CD14-positive monocyte (primary cell): ENCODE measurements at regions not wholly inside any gene's neighbourhood (a gene's known extent, or its start where the extent isn't known, plus 50 kb on each side); places are given as distances from the start of the nearest gene placed in this dataset.

Source experiments
- DNase-seq, 3 donors: peaks; one replicate each; pipeline ENCODE4 v3.0.0-alpha.2; 2011 to 2022
- H2AFZ ChIP-seq: 2 replicates; pipeline ENCODE4 v1.6.0; 2012; ENCODE audit warnings: mild to moderate bottlenecking, low read depth, low read length, inconsistent platforms; ENCODE audit not compliant: insufficient read depth, poor library complexity, severe bottlenecking
- H3K27ac ChIP-seq, 2 donors: 1 replicate in 1 of 2; 2 replicates in 1 of 2; pipeline ENCODE4 v1.5.1; 2012 to 2013; ENCODE audit warnings: low read length in 2 of 2, control low read depth in 1 of 2, inconsistent platforms in 1 of 2, low read depth in 1 of 2, mild to moderate bottlenecking in 1 of 2
- H3K27me3 ChIP-seq, 2 donors: one replicate each; pipeline versions ENCODE4 v1.6.0 to v1.6.1; 2011 to 2013; ENCODE audit warnings: low read length in 2 of 2; ENCODE audit not compliant: control insufficient read depth in 2 of 2, insufficient read depth in 2 of 2
- H3K36me3 ChIP-seq, 2 donors: replicated peaks in 1 of 2; 1 replicate in 1 of 2; 2 replicates in 1 of 2; pipeline versions ENCODE4 v1.5.1 to v1.6.1; 2012 to 2013; ENCODE audit warnings: low read length in 2 of 2, control low read depth in 1 of 2, inconsistent platforms in 1 of 2, mild to moderate bottlenecking in 1 of 2; ENCODE audit not compliant: insufficient read depth in 2 of 2, control insufficient read depth in 1 of 2
- H3K4me1 ChIP-seq, 2 donors: 1 replicate in 1 of 2; 2 replicates in 1 of 2; pipeline versions ENCODE4 v1.5.1 to v1.6.1; 2012 to 2013; ENCODE audit warnings: low read length in 2 of 2, control low read depth in 1 of 2, inconsistent platforms in 1 of 2, mild to moderate bottlenecking in 1 of 2, moderate library complexity in 1 of 2; ENCODE audit not compliant: insufficient read depth in 2 of 2, control insufficient read depth in 1 of 2
- H3K4me2 ChIP-seq: replicated peaks from 2 replicates; pipeline ENCODE3; 2012; ENCODE audit warnings: low read length, moderate library complexity, mild to moderate bottlenecking; ENCODE audit not compliant: poor library complexity, severe bottlenecking; ENCODE audit errors: extremely low read depth
- H3K4me3 ChIP-seq, 3 experiments: fragments of 200-600 bp in 1 of 3; sonication (generic) in 1 of 3; replicated peaks in 1 of 3; 1 replicate in 2 of 3; 2 replicates in 1 of 3; pipeline ENCODE4 v1.5.1; 2011 to 2013; ENCODE audit warnings: low read length in 3 of 3, mild to moderate bottlenecking in 3 of 3, control low read depth in 2 of 3, low read depth in 2 of 3, inconsistent platforms in 1 of 3, moderate library complexity in 1 of 3
- H3K79me2 ChIP-seq: 2 replicates; pipeline ENCODE4 v1.6.0; 2012; ENCODE audit warnings: mild to moderate bottlenecking, control low read depth, inconsistent platforms, low read length, moderate library complexity; ENCODE audit not compliant: insufficient read depth
- H3K9ac ChIP-seq: 2 replicates; pipeline ENCODE4 v1.6.0; 2017; ENCODE audit warnings: low read length, mild to moderate bottlenecking; ENCODE audit not compliant: insufficient read depth, poor library complexity, severe bottlenecking
- H3K9me3 ChIP-seq, 2 donors: replicated peaks in 1 of 2; 1 replicate in 1 of 2; 2 replicates in 1 of 2; pipeline versions ENCODE4 v1.5.1 to v1.6.1; 2012 to 2013; ENCODE audit warnings: low read length in 2 of 2, control low read depth in 1 of 2; ENCODE audit not compliant: control insufficient read depth in 1 of 2, insufficient read depth in 1 of 2
- H4K20me1 ChIP-seq: 2 replicates; pipeline ENCODE4 v1.6.0; 2012; ENCODE audit warnings: mild to moderate bottlenecking, low read length, control low read depth, moderate library complexity; ENCODE audit not compliant: insufficient read depth
- H3K27ac Mint-ChIP-seq, 7 donors: one replicate each; pipeline ENCODE4 v1.8.0; 2020; ENCODE audit warnings: mild to moderate bottlenecking in 7 of 7, mixed read lengths in 7 of 7, moderate library complexity in 6 of 7, inconsistent platforms in 2 of 7
- H3K27me3 Mint-ChIP-seq, 3 donors: one replicate each; pipeline ENCODE4 v1.8.0; 2021 to 2022; ENCODE audit warnings: low read depth in 3 of 3, mild to moderate bottlenecking in 3 of 3, mixed read lengths in 3 of 3, moderate library complexity in 3 of 3, inconsistent platforms in 1 of 3
- H3K36me3 Mint-ChIP-seq, 2 donors: one replicate each; pipeline ENCODE4 v1.8.0; 2020; ENCODE audit warnings: mixed read lengths in 2 of 2, inconsistent platforms in 1 of 2, mild to moderate bottlenecking in 1 of 2
- H3K4me1 Mint-ChIP-seq: one replicate; pipeline ENCODE4 v1.8.0; 2020; ENCODE audit warnings: mild to moderate bottlenecking, mixed read lengths
- H3K4me3 Mint-ChIP-seq, 2 donors: one replicate each; pipeline ENCODE4 v1.8.0; 2020; ENCODE audit warnings: mild to moderate bottlenecking in 2 of 2, mixed read lengths in 2 of 2, moderate library complexity in 1 of 2
- H3K9me3 Mint-ChIP-seq, 7 donors: one replicate each; pipeline ENCODE4 v1.8.0; 2020 to 2022; ENCODE audit warnings: mixed read lengths in 7 of 7, mild to moderate bottlenecking in 6 of 7, moderate library complexity in 6 of 7, inconsistent platforms in 2 of 7
- CTCF ChIP-seq: fragments of 200-600 bp; IDR thresholded peaks from one replicate; pipeline ENCODE4 v1.8.0; 2022; ENCODE audit warnings: antibody characterized with exemption, mild to moderate bottlenecking
- WGBS: methylation state at CpG from one replicate; pipeline ENCODE4 v1.1.5; 2013; ENCODE audit warnings: missing lambda C conversion rate; ENCODE audit not compliant: insufficient coverage; 5-methylcytosine and 5-hydroxymethylcytosine counted together
- intact Hi-C, 2 donors: fragments of 100-400 bp; cut with micrococcal nuclease; formaldehyde crosslinking; loops; one replicate each; pipeline versions ENCODE4 v1.15.0 to v1.15.1; 2023

GRCh38 chr16:5385115-5385514 lies 287.5 kb upstream of the EEF2KMT start:
- no peak for TF ChIP-seq CTCF
- Histone ChIP-seq H3K4me2 (no peak overlapping the region), H3K9ac (no peak overlapping the region), H2AFZ (no peak overlapping the region), H3K27ac (no peak overlapping the region), H3K27me3 (no peaks in the 10 kb centered on the region), H3K9me3 (no peaks in the 10 kb centered on the region), H3K4me3 (no peak overlapping the region), H3K79me2 (no peaks in the 10 kb centered on the region), H3K36me3 (no peaks in the 10 kb centered on the region), H4K20me1 (no peaks in the 10 kb centered on the region), H3K4me1 (no peaks in the 10 kb centered on the region)
- no peaks in the 10 kb centered on the region for H3K36me3 Mint-ChIP-seq
- intact Hi-C loops, result no loop called here
- H3K27me3 Mint-ChIP-seq, result peaks cover 2 to 4% (median 2%) of the 10 kb centered on the region in 3 donors
- no peak overlapping the region for H3K4me3 Mint-ChIP-seq
- no peak overlapping the region for H3K27ac Mint-ChIP-seq
- DNase-seq, result no peak
- H3K9me3 Mint-ChIP-seq, result peaks cover 0 to 10% (median 0%) of the 10 kb centered on the region in 7 donors
- no peaks in the 10 kb centered on the region for H3K4me1 Mint-ChIP-seq
- 60% methylated on average over 1 of the region's 2 CpGs for WGBS

GRCh38 chr16:5383737-5384136 lies 286.1 kb upstream of the EEF2KMT start:
- Histone ChIP-seq H3K4me2 (no peak overlapping the region), H3K4me3 (no peak overlapping the region), H3K27me3 (no peaks in the 10 kb centered on the region), H3K9ac (no peak overlapping the region), H4K20me1 (no peaks in the 10 kb centered on the region), H3K4me1 (no peaks in the 10 kb centered on the region), H3K36me3 (no peaks in the 10 kb centered on the region), H2AFZ (no peak overlapping the region), H3K79me2 (no peaks in the 10 kb centered on the region), H3K27ac (no peak overlapping the region), H3K9me3 (no peaks in the 10 kb centered on the region)
- intact Hi-C loops, result no loop called here
- Mint-ChIP-seq H3K36me3 (no peaks in the 10 kb centered on the region), H3K27me3 (peaks cover 2 to 4% (median 2%) of the 10 kb centered on the region in 3 donors), H3K9me3 (peaks cover 0 to 10% (median 0%) of the 10 kb centered on the region in 7 donors), H3K4me3 (no peak overlapping the region), H3K27ac (no peak overlapping the region), H3K4me1 (no peaks in the 10 kb centered on the region)
- TF ChIP-seq CTCF, result no peak
- WGBS, result 83% methylated on average over 2 of the region's 2 CpGs
- no peak for DNase-seq
